GM12873 (cell line): ENCODE measurements at regions not wholly inside any gene's neighbourhood (a gene's known extent, or its start where the extent isn't known, plus 50 kb on each side); places are given as distances from the start of the nearest gene placed in this dataset.

Source experiments
- TF ChIP-seq, protein P1 (sequence below): IDR thresholded peaks from 2 replicates; pipeline ENCODE4 v1.5.1; 2012; ENCODE audit warnings: low read depth, mild to moderate bottlenecking, moderate library complexity, low read length, control low read depth; ENCODE audit not compliant: insufficient read depth; ENCODE audit errors: missing control alignments

DNA sequence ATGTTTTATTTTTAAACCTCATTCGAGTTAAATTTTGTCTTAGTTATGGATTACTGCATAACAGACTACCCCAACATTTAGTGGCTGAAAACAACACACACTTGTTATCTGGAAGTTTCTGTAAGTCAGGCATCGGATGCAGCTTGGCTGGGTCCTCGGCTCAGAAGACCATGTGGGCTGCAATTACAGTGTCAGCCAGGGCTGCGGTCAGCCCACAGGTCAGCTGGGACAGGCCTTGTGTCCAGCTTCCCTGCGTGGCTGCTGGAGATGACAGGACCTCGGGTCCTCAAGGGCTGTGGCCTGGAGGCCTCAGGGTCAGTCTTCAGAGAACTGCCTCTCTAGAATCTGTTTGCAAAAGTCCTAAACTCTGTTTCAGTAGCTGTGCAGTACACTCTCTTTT lies 219.0 kb upstream of the IRX1 start:
- TF ChIP-seq, protein P1, sequence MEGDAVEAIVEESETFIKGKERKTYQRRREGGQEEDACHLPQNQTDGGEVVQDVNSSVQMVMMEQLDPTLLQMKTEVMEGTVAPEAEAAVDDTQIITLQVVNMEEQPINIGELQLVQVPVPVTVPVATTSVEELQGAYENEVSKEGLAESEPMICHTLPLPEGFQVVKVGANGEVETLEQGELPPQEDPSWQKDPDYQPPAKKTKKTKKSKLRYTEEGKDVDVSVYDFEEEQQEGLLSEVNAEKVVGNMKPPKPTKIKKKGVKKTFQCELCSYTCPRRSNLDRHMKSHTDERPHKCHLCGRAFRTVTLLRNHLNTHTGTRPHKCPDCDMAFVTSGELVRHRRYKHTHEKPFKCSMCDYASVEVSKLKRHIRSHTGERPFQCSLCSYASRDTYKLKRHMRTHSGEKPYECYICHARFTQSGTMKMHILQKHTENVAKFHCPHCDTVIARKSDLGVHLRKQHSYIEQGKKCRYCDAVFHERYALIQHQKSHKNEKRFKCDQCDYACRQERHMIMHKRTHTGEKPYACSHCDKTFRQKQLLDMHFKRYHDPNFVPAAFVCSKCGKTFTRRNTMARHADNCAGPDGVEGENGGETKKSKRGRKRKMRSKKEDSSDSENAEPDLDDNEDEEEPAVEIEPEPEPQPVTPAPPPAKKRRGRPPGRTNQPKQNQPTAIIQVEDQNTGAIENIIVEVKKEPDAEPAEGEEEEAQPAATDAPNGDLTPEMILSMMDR: no peak

DNA sequence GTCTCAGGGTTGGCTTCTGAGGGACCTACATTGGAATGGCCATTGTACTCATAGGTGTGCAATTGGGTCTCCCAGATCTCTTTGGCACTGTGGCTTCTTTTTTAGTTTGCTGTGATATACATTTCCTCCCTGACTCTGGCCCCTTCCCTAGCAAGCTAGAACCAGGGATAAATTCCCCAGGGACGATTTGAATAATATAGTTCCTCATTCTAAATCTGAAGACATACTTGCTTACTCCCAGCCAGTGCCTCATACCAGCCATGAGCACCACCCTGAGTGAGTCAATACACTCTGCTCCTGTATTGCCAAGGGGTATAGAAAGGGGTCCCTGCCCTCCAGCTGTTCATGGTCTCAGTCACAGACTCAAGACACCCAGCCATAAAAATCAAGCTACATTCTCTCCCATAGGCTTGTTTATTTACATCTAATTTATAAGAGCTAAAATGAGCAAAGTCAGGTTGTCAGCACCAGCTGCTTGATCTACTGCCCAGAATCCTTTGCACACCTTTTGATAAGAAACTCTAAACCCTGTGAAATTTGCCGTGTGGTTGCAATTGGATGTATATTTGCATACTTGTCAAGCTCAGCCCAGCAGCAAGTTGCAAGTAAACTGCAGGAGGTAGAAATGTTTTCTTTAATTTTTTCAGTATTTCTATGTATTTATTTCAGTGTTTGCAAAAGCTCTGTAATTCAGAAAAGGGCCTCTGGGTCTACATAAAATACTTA lies 219.9 kb upstream of the IRX1 start:
- TF ChIP-seq, protein P1: no peak

DNA sequence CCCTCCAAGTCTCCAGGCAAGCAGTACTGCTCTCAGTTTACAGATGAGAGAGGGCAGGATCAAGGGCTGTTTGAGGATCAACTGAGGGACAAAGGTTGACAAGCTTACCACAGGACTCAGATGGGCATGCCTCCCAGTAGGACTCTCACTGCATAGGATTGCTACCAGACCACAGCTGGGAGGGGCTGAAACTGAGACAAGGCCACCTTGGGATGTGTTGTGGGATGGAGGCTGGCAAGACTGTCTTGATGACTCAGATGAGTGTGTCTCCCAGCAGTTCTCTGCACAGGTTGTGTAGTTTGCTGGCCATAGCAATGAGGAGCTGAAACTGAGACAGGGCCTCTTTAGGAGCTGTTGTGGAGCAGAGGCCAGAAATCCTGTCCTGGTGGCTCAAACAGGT lies 222.2 kb upstream of the IRX1 start:
- TF ChIP-seq, protein P1: no peak

DNA sequence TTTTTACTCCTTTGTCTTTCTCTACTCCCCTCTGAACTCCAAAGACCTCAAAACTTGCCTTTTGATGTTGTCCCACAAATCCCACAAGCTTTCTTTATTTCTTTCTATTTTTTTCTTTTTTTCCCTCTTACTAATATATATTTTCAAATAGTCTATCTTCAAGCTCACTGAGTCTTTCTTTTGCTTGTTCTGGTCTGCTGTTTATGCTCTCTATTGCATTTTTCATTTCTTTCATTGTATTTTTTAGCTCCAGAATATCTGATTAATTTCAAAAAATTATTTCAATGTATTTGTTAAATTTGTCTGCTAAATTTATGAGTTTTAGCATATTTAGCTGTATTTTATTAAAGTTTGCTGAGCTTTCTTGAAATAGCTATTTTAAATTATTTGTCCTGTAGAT lies 223.3 kb upstream of the IRX1 start:
- TF ChIP-seq, protein P1: no peak

DNA sequence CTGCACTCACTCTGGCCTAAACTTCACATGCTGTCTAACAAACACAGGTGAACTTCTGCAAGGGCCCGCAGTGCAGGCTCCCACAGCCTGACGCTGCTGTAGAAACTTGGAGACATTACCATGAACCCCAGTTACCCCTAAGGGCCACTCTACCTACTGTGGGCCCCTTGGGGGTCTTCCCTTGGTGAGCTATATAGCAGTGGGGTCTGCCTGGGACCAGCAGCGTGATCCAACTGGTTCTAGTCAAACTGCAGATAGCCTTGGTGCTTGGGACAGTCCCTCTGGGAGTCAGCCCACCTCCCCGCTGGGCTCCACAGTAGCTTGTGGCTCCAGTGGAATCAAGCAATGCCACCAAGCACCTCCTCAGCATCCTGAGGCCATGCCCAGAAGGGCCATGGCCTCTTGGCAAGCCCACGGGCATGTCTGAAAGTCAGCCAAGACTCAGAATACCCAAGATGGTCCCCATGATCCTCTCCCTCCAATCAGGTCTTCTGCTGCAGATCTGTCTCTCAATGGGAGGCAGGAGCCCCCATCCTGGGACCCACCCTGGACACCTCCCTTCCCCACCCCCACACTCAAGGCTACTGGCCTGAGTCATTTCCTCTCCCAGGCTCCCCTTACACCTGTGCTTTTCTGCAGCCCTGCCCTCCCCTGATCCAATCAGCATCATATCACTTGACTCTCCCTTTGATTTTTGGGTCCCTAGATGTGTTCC lies 230.0 kb upstream of the IRX1 start:
- TF ChIP-seq, protein P1: no peak

DNA sequence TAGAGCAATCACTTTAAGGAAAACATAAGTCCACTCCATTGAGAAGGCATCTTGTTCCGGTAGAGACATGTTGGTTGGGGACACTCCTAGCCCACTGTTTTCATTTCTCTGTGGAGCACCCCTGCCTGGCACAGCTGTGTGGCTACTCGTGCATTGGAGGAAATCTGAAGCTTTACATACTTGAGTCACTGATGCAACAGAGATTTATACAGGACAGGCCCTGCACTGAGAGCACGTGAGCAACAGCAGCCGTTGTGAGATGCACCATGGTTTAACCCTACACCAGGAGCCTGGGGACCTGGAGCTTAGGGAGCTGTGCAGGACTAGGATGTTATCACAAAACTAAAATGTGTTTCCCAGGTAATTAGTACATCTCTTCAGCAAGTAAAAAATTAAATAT lies 230.7 kb upstream of the IRX1 start:
- TF ChIP-seq, protein P1: no peak

DNA sequence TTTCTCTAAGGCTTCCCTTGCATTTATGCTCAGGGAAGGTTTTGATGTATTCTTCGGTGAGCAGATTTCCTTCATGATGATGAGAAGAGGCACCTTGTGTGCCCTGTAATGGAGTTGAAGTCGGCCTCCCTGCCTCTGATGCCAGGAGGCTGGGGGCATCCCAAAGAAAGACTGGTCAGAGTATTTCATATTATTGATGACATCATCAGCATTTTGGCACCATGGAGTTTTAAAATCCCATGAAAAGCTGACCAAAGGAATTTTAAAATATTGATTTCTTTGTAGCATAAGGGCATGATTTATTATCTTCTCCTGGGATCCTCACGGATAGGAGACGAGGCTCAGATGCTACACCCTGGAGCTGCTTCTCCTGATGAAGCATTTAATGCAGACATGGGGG lies 231.2 kb upstream of the IRX1 start:
- TF ChIP-seq, protein P1: no peak
